Endothelial cell of umbilical vein (primary cell): ENCODE measurements at regions not wholly inside any gene's neighbourhood (a gene's known extent, or its start where the extent isn't known, plus 50 kb on each side); places are given as distances from the start of the nearest gene placed in this dataset.
"Not testable (repeated sequence)": the region's sequence is repeated elsewhere in the genome, so short reads cannot be mapped to it uniquely, and the experiment has no call there.

Source experiments
- BruUV-seq: library from RNA; stranded (reverse); fragments of 400-500 nt; replicated peaks from 2 replicates; lab custom pipeline; 2021; lab: Mats Ljungman, UMichigan
- CTCF ChIA-PET: fragments of 300-600, 350-600 bp; sonication (Branson Sonifier 250); formaldehyde crosslinking; loops from one replicate; lab custom pipeline; 2021; ENCODE audit warnings: antibody characterized with exemption, inconsistent platforms; lab: Charles Lee
- POLR2A ChIA-PET: fragments of 300-600, 350-600 bp; sonication (Branson Sonifier 250); formaldehyde crosslinking; loops from one replicate; lab custom pipeline; 2021; ENCODE audit warnings: antibody characterized with exemption, inconsistent platforms; lab: Charles Lee
- DNase-seq: peaks from one replicate; pipeline ENCODE4 v3.0.0-alpha.2; 2011; ENCODE audit warnings: low read depth, low spot score
- FAIRE-seq: peaks from 2 replicates; lab custom pipeline; 2011; peaks lifted over from hg19 to GRCh38; lab: Jason Lieb, UNC
- H2AFZ ChIP-seq: 2 replicates; pipeline ENCODE4 v1.6.0; 2012; ENCODE audit warnings: low read depth, low read length, control low read depth, inconsistent platforms
- H3K27ac ChIP-seq: 2 replicates; pipeline ENCODE4 v1.5.1; 2011; ENCODE audit warnings: low read depth, mild to moderate bottlenecking, control low read depth, low read length, moderate library complexity; ENCODE audit not compliant: insufficient read depth
- H3K27me3 ChIP-seq, 2 experiments: 2 replicates each; pipeline versions ENCODE4 v1.6.0 to v1.6.1; 2011; ENCODE audit warnings: low read length in 2 of 2, mixed read lengths in 1 of 2; ENCODE audit not compliant: control insufficient read depth in 2 of 2, insufficient read depth in 2 of 2
- H3K36me3 ChIP-seq, 2 experiments: 2 replicates in 1 of 2; 3 replicates in 1 of 2; pipeline ENCODE4 v1.5.1; 2011; ENCODE audit warnings: low read length in 2 of 2, mild to moderate bottlenecking in 1 of 2, moderate library complexity in 1 of 2; ENCODE audit not compliant: control insufficient read depth in 2 of 2, insufficient read depth in 2 of 2; ENCODE audit errors: extremely low read depth in 1 of 2
- H3K4me1 ChIP-seq: 3 replicates; pipeline ENCODE4 v1.5.1; 2011; ENCODE audit warnings: mild to moderate bottlenecking, low read length; ENCODE audit not compliant: control insufficient read depth, insufficient read depth; ENCODE audit errors: extremely low read depth
- H3K4me2 ChIP-seq: 2 replicates; pipeline ENCODE4 v1.6.1; 2011; ENCODE audit warnings: low read length, control low read depth, mixed read lengths; ENCODE audit not compliant: insufficient read depth
- H3K4me3 ChIP-seq, 3 experiments: fragments of 200-600 bp in 1 of 3; sonication (generic), shearing (Covaris generic) in 1 of 3; replicated peaks in 1 of 3; 2 replicates each; pipeline ENCODE4 v1.5.1; 2011 to 2016; ENCODE audit warnings: control low read depth in 3 of 3, low read length in 3 of 3, mild to moderate bottlenecking in 2 of 3, inconsistent platforms in 1 of 3, low read depth in 1 of 3, moderate library complexity in 1 of 3; ENCODE audit not compliant: insufficient read depth in 1 of 3
- H3K79me2 ChIP-seq: 2 replicates; pipeline ENCODE4 v1.6.0; 2012; ENCODE audit warnings: low read length, inconsistent platforms; ENCODE audit not compliant: control insufficient read depth, insufficient read depth
- H3K9ac ChIP-seq: replicated peaks from 2 replicates; pipeline ENCODE3; 2011; ENCODE audit warnings: low read length, control low read depth; ENCODE audit not compliant: insufficient read depth; ENCODE audit errors: extremely low read depth
- H3K9me1 ChIP-seq: replicated peaks from 3 replicates; pipeline ENCODE4 v1.6.0; 2011; ENCODE audit warnings: mild to moderate bottlenecking, low read length; ENCODE audit not compliant: control insufficient read depth, insufficient read depth; ENCODE audit errors: extremely low read depth
- H3K9me3 ChIP-seq: replicated peaks from 2 replicates; pipeline ENCODE4 v1.5.1; 2012; ENCODE audit warnings: low read length, inconsistent platforms; ENCODE audit not compliant: control insufficient read depth, insufficient read depth
- H4K20me1 ChIP-seq: replicated peaks from 2 replicates; pipeline ENCODE3; 2011; ENCODE audit warnings: mild to moderate bottlenecking, low read length; ENCODE audit not compliant: control insufficient read depth, insufficient read depth; ENCODE audit errors: extremely low read depth
- MYC ChIP-seq: IDR thresholded peaks from one replicate; pipeline ENCODE4 v1.6.1; 2011; ENCODE audit warnings: mild to moderate bottlenecking, low read depth, low read length
- POLR2AphosphoS5 ChIP-seq: IDR thresholded peaks from 2 replicates; pipeline ENCODE4 v1.6.1; 2012; ENCODE audit warnings: low read depth, mild to moderate bottlenecking, control low read depth, low read length, moderate library complexity; ENCODE audit not compliant: insufficient read depth
- dilution Hi-C: fragments of 300-500 bp; cut with MboI; formaldehyde crosslinking; loops from one replicate; pipeline ENCODE4 v1.15.0; 2019; ENCODE audit warnings: low sequenced_read_pairs; ENCODE audit not compliant: extremely low pct_ligation_motif_present
- intact Hi-C: fragments of 100-400 bp; cut with micrococcal nuclease; formaldehyde crosslinking; loops from one replicate; pipeline ENCODE4 v1.10.0; 2022

GRCh38 chr4:42761804-42762203 lies 104.9 kb upstream of the ATP8A1 start:
- dilution Hi-C loops = no loop called here
- FAIRE-seq (no peak), DNase-seq (no peak)
- POLR2A ChIA-PET = no interaction called here
- Histone ChIP-seq H4K20me1 (no peaks in the 10 kb centered on the region), H3K4me1 (no peaks in the 10 kb centered on the region), H3K9me3 (no peaks in the 10 kb centered on the region), H3K27ac (no peak overlapping the region), H3K9me1 (no peaks in the 10 kb centered on the region), H3K79me2 (no peaks in the 10 kb centered on the region), H3K4me2 (no peak overlapping the region), H2AFZ (no peak overlapping the region), H3K36me3 (no peaks in the 10 kb centered on the region), H3K4me3 (no peak overlapping the region), H3K9ac (no peak overlapping the region), H3K27me3 (no peaks in the 10 kb centered on the region)
- no peak for TF ChIP-seq MYC
- no peak for TF ChIP-seq POLR2AphosphoS5
- intact Hi-C loops = no loop called here
- no TSS peak for BruUV-seq
- CTCF ChIA-PET = no interaction called here

- H3K36me3 ChIP-seq, FAIRE-seq, H4K20me1 ChIP-seq, H3K4me1 ChIP-seq, H3K27me3 ChIP-seq, BruUV-seq, H3K27ac ChIP-seq, dilution Hi-C loops, H3K9ac ChIP-seq, H3K9me1 ChIP-seq, H3K4me3 ChIP-seq, CTCF ChIA-PET, H3K9me3 ChIP-seq, POLR2A ChIA-PET, H2AFZ ChIP-seq, DNase-seq, H3K79me2 ChIP-seq, intact Hi-C loops, H3K4me2 ChIP-seq: not testable (repeated sequence)
Measured at GRCh38 chr4:42754965-42755364, 98.1 kb upstream of the ATP8A1 start.
